GM12878 (cell line): ENCODE measurements at regions not wholly inside any gene's neighbourhood (a gene's known extent, or its start where the extent isn't known, plus 50 kb on each side); places are given as distances from the start of the nearest gene placed in this dataset.
"Not testable (repeated sequence)": the region's sequence is repeated elsewhere in the genome, so short reads cannot be mapped to it uniquely, and the experiment has no call there.

ENCODE experiments used
- ATAC-seq: fragments of 200-7000 bp; cut with Tn5 transposase; 3 replicates; pipeline ENCODE4 v1.9.1; 2020; ENCODE audit warnings: mild to moderate bottlenecking, moderate library complexity
- BruUV-seq: library from RNA; stranded (reverse); fragments of 400-500 nt; replicated peaks from 2 replicates; lab custom pipeline; 2021; lab: Mats Ljungman, UMichigan
- CTCF ChIA-PET: fragments of 300-600 bp; sonication (Branson Sonifier 250); formaldehyde crosslinking; extraction: SDS; loops from one replicate; lab custom pipeline; 2021; ENCODE audit warnings: inconsistent platforms; lab: Yijun Ruan, JAX
- POLR2A ChIA-PET: fragments of 350-600 bp; formaldehyde crosslinking; extraction: SDS; loops from one replicate; lab custom pipeline; 2021; ENCODE audit warnings: inconsistent platforms; lab: Charles Lee
- RAD21 ChIA-PET: fragments of 300-600 bp; sonication (Branson Sonifier 250); formaldehyde crosslinking; loops from one replicate; lab custom pipeline; 2023; ENCODE audit warnings: antibody characterized with exemption; ENCODE audit not compliant: unreplicated experiment; lab: Charles Lee
- SMC1A ChIA-PET: fragments of 300-600 bp; sonication (Branson Sonifier 250); formaldehyde crosslinking; loops from one replicate; lab custom pipeline; 2023; ENCODE audit not compliant: unreplicated experiment, uncharacterized antibody; lab: Charles Lee
- DNase-seq: peaks from one replicate; pipeline ENCODE4 v3.0.0-alpha.2; 2011; ENCODE audit warnings: low read depth, low spot score
- FAIRE-seq: peaks from 3 replicates; lab custom pipeline; 2011; peaks lifted over from hg19 to GRCh38; lab: Jason Lieb, UNC
- H2AFZ ChIP-seq: 2 replicates; pipeline ENCODE4 v1.6.0; 2011; ENCODE audit warnings: low read depth, low read length, control low read depth; ENCODE audit not compliant: control insufficient read depth
- H3K27ac ChIP-seq: 2 replicates; pipeline ENCODE4 v1.5.1; 2011; ENCODE audit warnings: control low read depth; ENCODE audit not compliant: control insufficient read depth, insufficient read depth
- H3K27me3 ChIP-seq, 2 experiments: replicated peaks in 1 of 2; 2 replicates each; pipeline versions ENCODE4 v1.6.0 to v1.6.1; 2011; ENCODE audit warnings: low read length in 1 of 2; ENCODE audit not compliant: control insufficient read depth in 2 of 2, insufficient read depth in 2 of 2
- H3K36me3 ChIP-seq, 2 experiments: 2 replicates each; pipeline ENCODE4 v1.5.1; 2011; ENCODE audit warnings: low read length in 1 of 2; ENCODE audit not compliant: control insufficient read depth in 2 of 2, insufficient read depth in 2 of 2
- H3K4me1 ChIP-seq: 2 replicates; pipeline ENCODE4 v1.6.1; 2011; ENCODE audit warnings: mild to moderate bottlenecking, low read length, moderate library complexity, mixed read lengths; ENCODE audit not compliant: control insufficient read depth, insufficient read depth
- H3K4me2 ChIP-seq: 2 replicates; pipeline ENCODE4 v1.6.0; 2011; ENCODE audit warnings: control low read depth; ENCODE audit not compliant: control insufficient read depth, insufficient read depth
- H3K4me3 ChIP-seq: fragments of 200-600 bp; sonication (generic); 2 replicates; pipeline ENCODE4 v1.5.1; 2016
- H3K79me2 ChIP-seq: 2 replicates; pipeline ENCODE4 v1.6.0; 2011; ENCODE audit warnings: low read length; ENCODE audit not compliant: control insufficient read depth, insufficient read depth
- H3K9ac ChIP-seq: 2 replicates; pipeline ENCODE4 v1.8.0; 2011; ENCODE audit warnings: low read length, control low read depth, mixed read lengths; ENCODE audit not compliant: control insufficient read depth, insufficient read depth
- H3K9me3 ChIP-seq: replicated peaks from 3 replicates; pipeline ENCODE4 v1.5.1; 2011; ENCODE audit warnings: mild to moderate bottlenecking, low read length; ENCODE audit not compliant: control insufficient read depth, insufficient read depth
- H4K20me1 ChIP-seq: 2 replicates; pipeline ENCODE4 v1.6.0; 2011; ENCODE audit not compliant: control insufficient read depth, insufficient read depth
- JUND ChIP-seq: IDR thresholded peaks from 2 replicates; pipeline ENCODE4 v1.6.1; 2012; ENCODE audit warnings: low read depth, mild to moderate bottlenecking, low read length, improper control_type of control experiment, moderate library complexity
- NBN ChIP-seq: fragments of 450-650 bp; IDR thresholded peaks from 2 replicates; pipeline ENCODE4 v1.6.1; 2016
- PRDM15 ChIP-seq: fragments of 450-650 bp; formaldehyde crosslinking; IDR thresholded peaks from 2 replicates; pipeline ENCODE4 v1.4.0; 2020; ENCODE audit warnings: mild to moderate bottlenecking, moderate library complexity
- SIN3A ChIP-seq: IDR thresholded peaks from 2 replicates; pipeline ENCODE4 v1.6.1; 2012; ENCODE audit warnings: low read depth, low read length, improper control_type of control experiment
- WGBS: methylation state at CpG from one replicate; pipeline ENCODE4 v1.1.6; 2016; ENCODE audit warnings: low lambda C conversion rate; ENCODE audit not compliant: insufficient replicate concordance, insufficient coverage; ENCODE audit errors: missing lambda C conversion rate; 5-methylcytosine and 5-hydroxymethylcytosine counted together
- in situ Hi-C: fragments of 300-500 bp; cut with MboI; formaldehyde crosslinking; loops from 9 replicates; pipeline ENCODE4 v1.14.3; 2018; ENCODE audit warnings: mixed read lengths
- intact Hi-C: fragments of 100-400 bp; cut with micrococcal nuclease; formaldehyde crosslinking; loops from one replicate; pipeline ENCODE4 v1.14.2; 2022; ENCODE audit not compliant: unreplicated experiment

GRCh38 chr7:53239151-53239550 lies 203.7 kb downstream of the POM121L12 start:
- in situ Hi-C loops, DNase-seq, FAIRE-seq: not testable (repeated sequence)

GRCh38 chr7:53245721-53246120 lies 210.3 kb downstream of the POM121L12 start:
- Histone ChIP-seq H2AFZ (no peak overlapping the region), H3K27ac (no peak overlapping the region), H3K36me3 (no peaks in the 10 kb centered on the region), H3K4me2 (no peak overlapping the region), H3K4me1 (no peaks in the 10 kb centered on the region), H3K4me3 (no peak overlapping the region), H3K79me2 (no peaks in the 10 kb centered on the region), H3K9me3 (no peaks in the 10 kb centered on the region), H3K9ac (no peak overlapping the region), H4K20me1 (no peaks in the 10 kb centered on the region), H3K27me3 (no peaks in the 10 kb centered on the region)
- ChIA-PET RAD21 (no interaction called here), CTCF (no interaction called here), SMC1A (no interaction called here), POLR2A (no interaction called here)
- FAIRE-seq (no peak), ATAC-seq (no peak), DNase-seq (no peak)
- intact Hi-C loops: no loop called here
- BruUV-seq: no TSS peak
- in situ Hi-C loops: no loop called here
- 2% methylated on average over 4 of the region's 4 CpGs for WGBS
- no peak for TF ChIP-seq NBN
- no peak for TF ChIP-seq SIN3A
- TF ChIP-seq JUND: no peak
- no peak for TF ChIP-seq PRDM15 (CRISPR knock-in tag)

More at GRCh38 chr7:53239151-53239550, 203.7 kb downstream of the POM121L12 start:
- H3K9me3 ChIP-seq, intact Hi-C loops, H3K79me2 ChIP-seq, ATAC-seq, SMC1A ChIA-PET, H3K27me3 ChIP-seq, H3K36me3 ChIP-seq, H4K20me1 ChIP-seq, H3K27ac ChIP-seq, H3K4me3 ChIP-seq, H3K9ac ChIP-seq, POLR2A ChIA-PET, BruUV-seq, H3K4me1 ChIP-seq, RAD21 ChIA-PET, H3K4me2 ChIP-seq, H2AFZ ChIP-seq: not testable (repeated sequence)
- CTCF ChIA-PET: interaction anchor here (1.3 kb wide), 1 partner anchor 10 kb away, joined by 3 read pairs; no protein-coding TSS in a partner anchor
- WGBS: 50% methylated on average over 7 of the region's 7 CpGs
